Activated naive CD4-positive, alpha-beta T cell treated with anti-CD3 and anti-CD28 coated beads for 36 hours (primary cell): ENCODE measurements at regions not wholly inside any gene's neighbourhood (a gene's known extent, or its start where the extent isn't known, plus 50 kb on each side); places are given as distances from the start of the nearest gene placed in this dataset.

Experiments used
- CTCF ChIA-PET: fragments of 350-600 bp; sonication (Branson Sonifier 250); formaldehyde crosslinking; loops from one replicate; lab custom pipeline; 2021; ENCODE audit warnings: antibody characterized with exemption; lab: Charles Lee
- DNase-seq: peaks from one replicate; pipeline ENCODE4 v3.0.0-alpha.2; 2020
- H3K27ac Mint-ChIP-seq: one replicate; pipeline ENCODE4 v1.8.0; 2021; ENCODE audit warnings: mild to moderate bottlenecking, mixed read lengths
- H3K27me3 Mint-ChIP-seq: one replicate; pipeline ENCODE4 v1.8.0; 2021; ENCODE audit warnings: low read depth, mixed read lengths
- H3K36me3 Mint-ChIP-seq: one replicate; pipeline ENCODE4 v1.8.0; 2021; ENCODE audit warnings: low read depth, mixed read lengths
- H3K4me1 Mint-ChIP-seq: one replicate; pipeline ENCODE4 v1.8.0; 2021; ENCODE audit warnings: low read depth, mixed read lengths
- H3K4me3 Mint-ChIP-seq: one replicate; pipeline ENCODE4 v1.8.0; 2021; ENCODE audit warnings: mild to moderate bottlenecking, moderate library complexity, mixed read lengths
- H3K9me3 Mint-ChIP-seq: one replicate; pipeline ENCODE4 v1.8.0; 2021; ENCODE audit warnings: mixed read lengths
- intact Hi-C: fragments of 100-400 bp; cut with micrococcal nuclease; formaldehyde crosslinking; loops from one replicate; pipeline ENCODE4 v1.15.1; 2023

DNA sequence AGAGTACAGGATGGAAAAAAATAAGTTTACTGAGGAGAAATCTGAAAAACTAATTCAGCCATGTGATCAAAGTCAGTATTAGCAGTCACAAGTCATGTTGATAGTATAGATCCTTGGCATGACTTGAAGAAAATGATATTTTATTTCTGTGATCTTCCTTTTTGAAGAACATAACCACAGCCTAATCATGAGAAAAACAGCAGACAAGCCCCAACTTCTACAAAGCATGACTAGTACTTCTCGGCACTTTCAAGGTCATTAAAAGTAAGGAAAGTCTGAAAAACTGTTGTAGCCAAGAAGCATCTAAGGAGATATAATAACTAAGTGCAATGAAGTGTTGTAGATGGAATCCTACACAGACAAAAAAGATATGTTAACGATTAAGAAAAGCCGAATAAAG lies 264.1 kb upstream of the FOXG1 start:
- Mint-ChIP-seq H3K4me1 (no peaks in the 10 kb centered on the region), H3K36me3 (no peaks in the 10 kb centered on the region), H3K27me3 (no peaks in the 10 kb centered on the region), H3K9me3 (peaks cover 15% of the 10 kb centered on the region), H3K27ac (no peak overlapping the region), H3K4me3 (no peak overlapping the region)
- CTCF ChIA-PET: no interaction called here
- intact Hi-C loops: no loop called here
- no peak for DNase-seq

DNA sequence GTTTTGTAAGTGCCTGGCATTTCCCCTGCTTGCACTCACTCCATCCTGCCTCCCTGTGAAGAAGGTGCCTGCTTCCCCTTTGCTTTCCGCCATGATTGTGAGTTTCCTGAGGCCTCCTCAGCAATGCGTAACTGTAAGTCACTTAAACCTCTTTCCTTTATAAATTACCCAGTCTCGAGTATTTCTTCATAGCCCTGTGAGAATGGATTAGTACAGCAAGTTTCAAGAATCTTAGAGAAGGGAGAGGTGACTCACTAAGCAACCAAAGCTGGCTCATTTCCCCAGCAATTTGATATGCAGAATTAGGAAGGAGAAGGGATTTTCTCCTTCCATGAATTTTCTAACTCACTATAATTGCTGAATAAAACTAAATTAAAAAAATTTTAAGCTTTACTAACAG lies 251.0 kb upstream of the FOXG1 start:
- H3K27ac Mint-ChIP-seq: no peak overlapping the region
- peaks cover 15% of the 10 kb centered on the region for H3K9me3 Mint-ChIP-seq
- intact Hi-C loops: no loop called here
- CTCF ChIA-PET: no interaction called here
- no peaks in the 10 kb centered on the region for H3K4me1 Mint-ChIP-seq
- no peak overlapping the region for H3K4me3 Mint-ChIP-seq
- DNase-seq: no peak
- H3K36me3 Mint-ChIP-seq: no peaks in the 10 kb centered on the region
- H3K27me3 Mint-ChIP-seq: no peaks in the 10 kb centered on the region

DNA sequence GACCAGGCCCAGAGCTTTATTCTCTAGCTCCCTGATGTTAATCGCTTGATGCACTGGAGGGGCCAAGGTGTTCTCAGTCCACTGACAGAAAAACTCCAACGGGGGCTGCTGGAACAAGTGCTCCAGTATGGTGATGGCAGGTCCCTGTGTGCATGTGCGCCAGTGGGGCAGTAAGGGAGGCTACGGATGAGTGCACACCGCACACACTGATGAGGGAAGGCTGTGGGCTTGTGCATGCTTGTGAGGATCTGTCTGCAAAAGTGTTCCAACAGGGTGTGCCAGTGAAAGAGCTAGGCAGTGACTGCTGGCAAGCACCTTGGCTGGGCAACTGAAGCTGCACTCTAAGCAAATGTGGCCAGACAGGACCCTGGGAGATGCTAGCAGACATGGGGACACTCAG lies 229.7 kb upstream of the FOXG1 start:
- Mint-ChIP-seq H3K27ac (no peak overlapping the region), H3K4me1 (no peaks in the 10 kb centered on the region), H3K36me3 (no peaks in the 10 kb centered on the region), H3K27me3 (no peaks in the 10 kb centered on the region), H3K4me3 (no peak overlapping the region), H3K9me3 (peaks cover 25% of the 10 kb centered on the region)
- no peak for DNase-seq
- CTCF ChIA-PET: no interaction called here
- intact Hi-C loops: no loop called here

DNA sequence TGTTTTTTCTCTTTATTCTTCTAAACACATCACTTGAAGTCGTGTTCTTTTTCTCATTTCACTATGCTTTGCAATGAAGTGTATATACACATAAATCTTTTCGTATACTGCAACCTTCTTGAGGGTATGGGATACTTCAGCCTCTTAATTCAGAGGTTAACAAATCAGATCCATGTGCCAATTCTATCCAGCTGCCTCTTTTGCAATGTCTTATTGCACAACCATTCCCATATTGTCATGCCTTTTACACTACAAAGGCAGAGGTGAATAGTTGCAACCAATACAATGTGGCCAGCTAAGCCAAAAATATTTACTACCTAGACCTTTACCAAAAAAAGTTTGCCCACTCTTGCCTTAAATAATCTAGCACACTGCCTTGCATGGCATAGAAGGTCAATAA lies 224.5 kb upstream of the FOXG1 start:
- no peaks in the 10 kb centered on the region for H3K36me3 Mint-ChIP-seq
- CTCF ChIA-PET: no interaction called here
- intact Hi-C loops: no loop called here
- H3K9me3 Mint-ChIP-seq: peaks cover 12% of the 10 kb centered on the region
- DNase-seq: no peak
- no peak overlapping the region for H3K4me3 Mint-ChIP-seq
- no peak overlapping the region for H3K27ac Mint-ChIP-seq
- no peaks in the 10 kb centered on the region for H3K4me1 Mint-ChIP-seq
- H3K27me3 Mint-ChIP-seq: no peaks in the 10 kb centered on the region

DNA sequence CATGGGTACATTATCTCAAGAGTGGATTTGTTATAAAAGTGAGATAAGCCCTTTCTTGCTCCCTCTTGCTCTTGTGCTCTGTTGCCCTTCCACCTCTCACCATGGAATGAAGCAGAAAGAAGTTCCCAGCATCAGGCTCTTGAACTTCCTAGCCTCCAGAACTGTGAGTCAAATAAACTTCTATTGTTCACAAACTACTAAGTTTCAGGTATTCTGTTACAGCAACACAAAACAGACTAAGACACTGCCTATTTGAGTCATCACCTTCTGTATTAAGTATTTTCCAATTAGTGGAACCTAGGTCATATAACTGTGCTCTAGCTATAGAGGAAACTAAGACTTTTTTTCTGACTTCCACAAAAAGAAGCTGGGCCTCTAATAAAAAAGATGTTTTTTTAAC lies 201.2 kb upstream of the FOXG1 start:
- intact Hi-C loops: no loop called here
- no peaks in the 10 kb centered on the region for H3K36me3 Mint-ChIP-seq
- CTCF ChIA-PET: no interaction called here

DNA sequence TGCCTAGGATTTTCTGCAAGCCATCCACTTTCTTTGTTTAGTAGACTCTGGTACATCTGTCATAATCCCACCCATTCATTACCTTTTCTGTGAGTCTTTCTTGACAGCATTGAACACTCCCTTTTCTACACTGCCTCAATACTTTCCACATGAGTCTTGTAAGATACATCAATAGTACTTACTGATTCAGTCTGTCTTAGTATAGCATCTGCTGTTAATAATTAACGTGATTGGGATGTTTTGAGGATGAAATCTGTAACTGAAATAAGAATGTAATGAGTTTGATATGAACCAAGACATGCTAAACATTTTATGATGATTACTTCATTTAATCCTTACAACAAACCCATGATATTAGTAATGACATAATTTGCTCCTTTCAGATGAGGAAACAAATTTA lies 196.2 kb upstream of the FOXG1 start:
- H3K4me1 Mint-ChIP-seq: no peaks in the 10 kb centered on the region
- no peak overlapping the region for H3K27ac Mint-ChIP-seq
- no peak overlapping the region for H3K4me3 Mint-ChIP-seq
- peaks cover 10% of the 10 kb centered on the region for H3K9me3 Mint-ChIP-seq
- intact Hi-C loops: no loop called here
- DNase-seq: no peak
- H3K36me3 Mint-ChIP-seq: no peaks in the 10 kb centered on the region
- no peaks in the 10 kb centered on the region for H3K27me3 Mint-ChIP-seq
- CTCF ChIA-PET: no interaction called here

More for the DNA sequence above, 201.2 kb upstream of the FOXG1 start:
- Mint-ChIP-seq H3K4me1 (no peaks in the 10 kb centered on the region), H3K27me3 (no peaks in the 10 kb centered on the region), H3K9me3 (peaks cover 10% of the 10 kb centered on the region), H3K27ac (no peak overlapping the region), H3K4me3 (no peak overlapping the region)
- DNase-seq: no peak

DNA sequence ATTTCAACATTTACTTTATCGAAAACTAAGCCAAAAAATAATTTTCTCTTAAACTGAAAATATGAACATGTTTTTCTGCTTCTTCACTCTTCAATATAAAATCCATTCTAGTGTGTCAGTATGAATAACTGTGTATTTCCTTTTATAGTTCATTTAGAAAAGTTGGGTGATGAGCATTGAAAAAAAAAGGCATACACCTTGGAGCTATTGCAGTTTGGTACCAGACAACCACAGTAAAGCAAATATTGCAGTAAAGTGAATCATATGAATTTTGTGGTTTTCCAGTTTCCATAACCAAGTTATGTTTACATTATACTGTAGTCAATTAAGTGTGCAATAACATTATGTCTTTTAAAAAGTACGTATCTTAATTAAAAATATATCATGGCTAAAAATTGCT lies 195.0 kb upstream of the FOXG1 start:
- Mint-ChIP-seq H3K4me1 (no peaks in the 10 kb centered on the region), H3K27me3 (no peaks in the 10 kb centered on the region), H3K4me3 (no peak overlapping the region), H3K27ac (no peak overlapping the region), H3K36me3 (no peaks in the 10 kb centered on the region), H3K9me3 (peaks cover 10% of the 10 kb centered on the region)
- intact Hi-C loops: no loop called here
- DNase-seq: no peak
- CTCF ChIA-PET: interaction anchor here (0.9 kb wide), 1 partner anchor 12 kb away, joined by 3 read pairs; no protein-coding TSS in a partner anchor

DNA sequence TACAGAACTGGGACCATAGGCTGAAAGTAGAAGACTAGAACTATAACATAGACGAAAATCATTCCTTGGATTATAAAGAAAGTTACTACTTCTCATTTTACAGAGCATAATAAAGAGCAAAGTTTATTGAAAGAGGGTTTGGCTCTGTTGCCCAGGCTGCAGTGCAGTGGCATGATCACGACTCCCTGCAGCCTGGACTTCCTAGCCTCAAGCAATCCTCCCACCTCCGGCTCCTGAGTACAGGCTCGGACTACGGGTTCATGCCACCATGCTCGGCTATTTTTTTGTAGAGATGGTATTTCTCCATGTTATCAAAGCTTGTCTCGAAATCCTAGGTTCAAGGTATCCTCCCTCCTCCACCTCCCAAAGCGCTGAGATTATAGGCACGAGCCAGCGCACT lies 190.1 kb upstream of the FOXG1 start:
- no peaks in the 10 kb centered on the region for H3K27me3 Mint-ChIP-seq
- no peaks in the 10 kb centered on the region for H3K4me1 Mint-ChIP-seq
- intact Hi-C loops: no loop called here
- H3K27ac Mint-ChIP-seq: no peak overlapping the region
- H3K4me3 Mint-ChIP-seq: no peak overlapping the region
- DNase-seq: no peak
- CTCF ChIA-PET: no interaction called here
- H3K36me3 Mint-ChIP-seq: no peaks in the 10 kb centered on the region
- H3K9me3 Mint-ChIP-seq: peaks cover 5% of the 10 kb centered on the region

DNA sequence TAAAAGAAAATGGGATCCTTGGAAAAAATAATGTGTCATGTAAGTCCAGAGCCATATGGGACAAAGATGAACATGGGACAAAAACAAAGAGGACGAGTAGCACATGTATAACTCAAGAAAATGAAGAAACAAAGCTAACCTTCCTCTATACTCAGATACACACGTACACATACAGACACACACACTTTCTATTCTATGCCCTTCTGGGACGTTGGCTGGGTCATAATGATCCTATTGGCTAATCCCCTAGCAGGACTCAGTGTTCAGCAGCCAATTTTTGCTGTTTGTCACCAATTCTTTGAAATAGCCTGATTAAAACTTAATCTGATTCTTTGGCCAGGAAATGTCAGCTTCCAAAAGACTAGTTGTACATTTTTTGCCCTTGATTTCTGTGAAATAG lies 189.4 kb upstream of the FOXG1 start:
- no peak overlapping the region for H3K27ac Mint-ChIP-seq
- DNase-seq: no peak
- H3K4me1 Mint-ChIP-seq: no peaks in the 10 kb centered on the region
- peaks cover 5% of the 10 kb centered on the region for H3K9me3 Mint-ChIP-seq
- no peaks in the 10 kb centered on the region for H3K36me3 Mint-ChIP-seq
- CTCF ChIA-PET: no interaction called here
- no peak overlapping the region for H3K4me3 Mint-ChIP-seq
- intact Hi-C loops: no loop called here
- H3K27me3 Mint-ChIP-seq: no peaks in the 10 kb centered on the region

DNA sequence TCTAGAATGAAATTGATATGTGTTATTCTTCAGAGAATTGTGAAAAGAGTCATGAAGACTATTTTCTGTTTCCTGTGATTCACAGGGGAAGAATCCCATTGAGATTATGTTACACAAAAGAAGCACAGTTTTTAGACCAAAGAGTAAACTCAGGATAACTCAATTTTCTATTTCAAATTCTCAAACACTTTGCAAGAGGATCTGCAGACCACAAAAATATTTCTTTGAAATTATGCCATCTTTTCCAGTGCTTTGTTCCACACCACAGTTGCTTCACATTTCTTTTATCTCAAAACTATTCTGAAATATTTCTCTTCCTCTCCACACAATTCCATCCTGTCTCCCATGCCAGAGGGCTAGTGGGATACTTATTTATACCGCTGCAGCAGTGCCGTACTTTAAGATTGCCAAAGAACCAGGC lies 188.9 kb upstream of the FOXG1 start:
- H3K36me3 Mint-ChIP-seq: no peaks in the 10 kb centered on the region
- peaks cover 5% of the 10 kb centered on the region for H3K9me3 Mint-ChIP-seq
- CTCF ChIA-PET: no interaction called here
- no peaks in the 10 kb centered on the region for H3K27me3 Mint-ChIP-seq
- intact Hi-C loops: no loop called here
- no peak overlapping the region for H3K27ac Mint-ChIP-seq
- DNase-seq: no peak
- H3K4me3 Mint-ChIP-seq: no peak overlapping the region
- H3K4me1 Mint-ChIP-seq: no peaks in the 10 kb centered on the region

DNA sequence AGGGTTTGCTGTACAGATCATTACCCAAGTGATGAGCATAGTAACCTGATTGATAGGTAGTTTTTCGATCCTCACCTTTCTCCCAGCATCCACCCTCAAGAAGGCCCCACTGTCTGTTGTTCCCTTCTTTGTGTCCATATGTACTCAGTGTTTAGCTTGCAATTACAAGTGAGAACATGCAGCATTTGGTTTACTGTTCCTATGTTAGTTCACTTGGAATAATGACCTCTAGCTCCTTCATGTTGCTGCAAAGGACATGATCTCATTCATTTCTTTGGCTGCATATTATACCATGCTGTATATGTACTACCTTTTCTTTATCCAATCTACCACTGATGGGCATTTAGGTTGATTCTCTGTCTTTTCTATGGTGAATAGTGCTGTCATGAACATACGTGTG lies 181.6 kb upstream of the FOXG1 start:
- Mint-ChIP-seq H3K4me1 (no peaks in the 10 kb centered on the region), H3K36me3 (no peaks in the 10 kb centered on the region), H3K27ac (no peak overlapping the region), H3K9me3 (peaks cover 9% of the 10 kb centered on the region), H3K27me3 (no peaks in the 10 kb centered on the region), H3K4me3 (no peak overlapping the region)
- intact Hi-C loops: no loop called here
- no peak for DNase-seq
- CTCF ChIA-PET: no interaction called here

DNA sequence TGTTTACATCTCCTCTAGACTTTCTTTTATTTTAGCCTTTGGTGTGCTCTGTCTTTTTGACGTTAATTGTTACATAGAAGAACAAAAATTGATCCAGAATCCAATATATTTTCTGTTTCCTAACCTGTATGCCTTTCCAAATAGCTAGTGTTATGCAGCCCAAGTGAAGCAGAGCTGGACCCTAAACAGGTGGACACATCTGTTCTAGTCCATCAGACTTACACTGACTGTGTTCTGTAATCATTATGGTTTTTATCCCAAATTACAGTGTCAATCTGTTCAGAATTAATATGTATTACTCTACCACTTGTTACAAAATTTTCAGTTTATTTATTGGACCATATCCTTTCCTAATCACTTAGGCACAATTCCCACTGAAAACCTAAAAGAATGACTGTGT lies 176.8 kb upstream of the FOXG1 start:
- Mint-ChIP-seq H3K9me3 (peaks cover 8% of the 10 kb centered on the region), H3K36me3 (no peaks in the 10 kb centered on the region), H3K4me3 (no peak overlapping the region), H3K4me1 (no peaks in the 10 kb centered on the region), H3K27me3 (no peaks in the 10 kb centered on the region), H3K27ac (no peak overlapping the region)
- intact Hi-C loops: no loop called here
- CTCF ChIA-PET: no interaction called here
- no peak for DNase-seq

DNA sequence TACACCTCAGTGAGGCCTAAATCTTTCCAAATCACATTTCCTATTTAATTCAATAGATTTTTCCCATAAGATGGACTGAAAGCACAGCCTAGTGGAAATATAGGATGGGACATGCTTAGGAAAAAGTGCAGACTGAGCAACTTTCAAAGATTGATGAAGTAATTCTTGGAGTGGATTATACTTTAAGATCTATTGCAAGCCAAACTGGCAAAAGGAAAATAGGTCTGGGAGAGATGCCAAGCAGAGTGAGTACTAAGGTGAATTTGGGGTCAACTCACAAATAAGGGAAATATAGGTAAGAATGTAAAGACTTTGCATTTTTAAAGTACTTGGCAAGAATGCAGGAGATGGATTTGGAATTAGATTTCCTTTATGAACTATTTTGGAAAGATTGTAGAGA lies 170.2 kb upstream of the FOXG1 start:
- Mint-ChIP-seq H3K36me3 (no peaks in the 10 kb centered on the region), H3K27ac (no peak overlapping the region), H3K9me3 (peaks cover 10% of the 10 kb centered on the region), H3K4me1 (no peaks in the 10 kb centered on the region), H3K4me3 (no peak overlapping the region), H3K27me3 (no peaks in the 10 kb centered on the region)
- no peak for DNase-seq
- intact Hi-C loops: no loop called here
- CTCF ChIA-PET: no interaction called here

DNA sequence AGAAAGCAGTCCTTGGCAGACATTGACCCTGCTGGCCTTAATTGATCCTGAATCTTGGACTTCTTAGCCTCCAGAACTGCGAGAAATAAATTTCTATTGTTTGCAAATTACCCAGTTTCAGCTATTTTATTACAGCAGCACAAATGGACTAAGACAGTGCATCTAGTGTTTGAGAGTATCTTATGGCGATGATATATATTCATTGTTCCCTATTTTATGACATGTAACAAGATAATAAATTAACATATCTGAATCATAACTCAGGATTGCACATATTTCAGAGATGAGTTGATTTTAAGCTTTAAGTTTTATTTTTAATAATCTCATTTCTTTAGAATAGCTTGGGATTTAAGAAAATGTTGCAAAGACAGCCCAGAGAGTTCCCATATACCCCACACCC lies 167.4 kb upstream of the FOXG1 start:
- CTCF ChIA-PET: no interaction called here
- no peak for DNase-seq
- H3K4me1 Mint-ChIP-seq: no peaks in the 10 kb centered on the region
- intact Hi-C loops: no loop called here
- H3K4me3 Mint-ChIP-seq: no peak overlapping the region
- H3K27ac Mint-ChIP-seq: no peak overlapping the region
- H3K36me3 Mint-ChIP-seq: no peaks in the 10 kb centered on the region
- H3K9me3 Mint-ChIP-seq: peaks cover 13% of the 10 kb centered on the region
- no peaks in the 10 kb centered on the region for H3K27me3 Mint-ChIP-seq
